ENCODE measurements at regions not wholly inside any gene's neighbourhood (a gene's known extent, or its start where the extent isn't known, plus 50 kb on each side); places are given as distances from the start of the nearest gene placed in this dataset.

DNA sequence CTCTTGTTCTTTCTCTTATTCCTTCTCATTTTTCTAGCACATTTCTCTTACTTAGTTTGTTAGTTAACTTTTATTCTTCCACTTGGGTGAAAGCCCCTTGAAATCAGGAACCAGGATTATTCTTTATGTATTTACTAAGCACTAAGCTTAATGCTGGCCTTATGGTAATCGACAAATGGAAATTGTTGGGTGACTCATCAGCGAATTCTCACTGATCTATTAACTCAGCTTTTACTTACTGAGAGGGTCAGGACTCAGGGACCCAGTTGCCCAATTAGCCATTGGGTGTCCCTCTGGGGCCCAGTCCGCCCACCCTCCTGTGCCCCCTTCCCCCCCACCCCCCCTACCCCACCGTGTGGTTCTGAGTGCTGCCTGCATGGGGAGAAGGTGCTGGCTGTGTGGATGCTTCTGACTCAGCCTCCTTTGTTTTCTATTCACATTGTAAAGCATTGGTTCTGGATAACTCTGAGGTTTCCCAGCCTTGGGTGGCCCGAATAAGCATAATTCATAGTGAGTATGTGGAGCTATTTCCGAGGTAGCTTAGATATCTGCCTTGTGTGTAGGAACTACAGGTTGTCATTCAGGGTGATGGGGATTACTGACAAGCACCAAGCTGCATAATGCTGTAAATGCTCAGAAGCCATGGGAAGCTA is 240.9 kb downstream of the FGF9 start:
- no peak for TF ChIP-seq EZH2 (IDR thresholded peaks at IDR 0.05; ENCODE audit: borderline replicate concordance, low read length)
- TF ChIP-seq CTCF (conservative IDR thresholded peaks at IDR 0.05 in 1 of 2, IDR thresholded peaks at IDR 0.05 in 1 of 2; ENCODE audit: extremely low read depth in 1 of 2, insufficient read depth in 1 of 2, low read depth in 1 of 2, low read length in 2 of 2) = no peak

Data from mammary epithelial cell (primary cell).